KMS-11 (cell line): ENCODE measurements at regions not wholly inside any gene's neighbourhood (a gene's known extent, or its start where the extent isn't known, plus 50 kb on each side); places are given as distances from the start of the nearest gene placed in this dataset.

Source experiments
- H2AFZ ChIP-seq: fragments of 200-600 bp; sonication (generic); 2 replicates; pipeline ENCODE4 v1.6.1; 2016; ENCODE audit warnings: antibody characterized with exemption, mixed run types, low read depth
- H3K27ac ChIP-seq: fragments of 200-600 bp; sonication (generic); 2 replicates; pipeline ENCODE4 v1.6.1; 2016; ENCODE audit warnings: mild to moderate bottlenecking, mixed run types
- H3K27me3 ChIP-seq: fragments of 200-600 bp; sonication (generic); 2 replicates; pipeline ENCODE4 v1.6.1; 2017; ENCODE audit warnings: mild to moderate bottlenecking, low read depth, mixed run types, moderate library complexity; ENCODE audit not compliant: insufficient read depth
- H3K36me3 ChIP-seq: fragments of 200-600 bp; sonication (generic); 2 replicates; pipeline ENCODE4 v1.6.1; 2017; ENCODE audit warnings: mild to moderate bottlenecking, mixed run types; ENCODE audit not compliant: insufficient read depth
- H3K4me1 ChIP-seq: fragments of 200-600 bp; sonication (generic); 2 replicates; pipeline ENCODE4 v1.6.1; 2016; ENCODE audit warnings: mild to moderate bottlenecking, low read depth, mixed run types; ENCODE audit not compliant: poor library complexity, severe bottlenecking
- H3K4me2 ChIP-seq: fragments of 200-600 bp; sonication (generic); 2 replicates; pipeline ENCODE4 v1.7.0; 2016; ENCODE audit warnings: mild to moderate bottlenecking, mixed run types
- H3K4me3 ChIP-seq: fragments of 200-600 bp; sonication (generic); IDR thresholded peaks from 2 replicates; pipeline ENCODE4 v1.6.1; 2017; ENCODE audit warnings: low read depth, low read length, mixed read lengths; ENCODE audit not compliant: insufficient read depth
- H3K79me2 ChIP-seq: fragments of 200-600 bp; sonication (generic); 2 replicates; pipeline ENCODE4 v1.6.1; 2016; ENCODE audit warnings: low read depth, mixed run types; ENCODE audit not compliant: insufficient read depth
- H3K9ac ChIP-seq: fragments of 200-600 bp; sonication (generic); 2 replicates; pipeline ENCODE4 v1.6.1; 2016; ENCODE audit warnings: mild to moderate bottlenecking, mixed run types
- H4K20me1 ChIP-seq: fragments of 200-600 bp; sonication (generic); 2 replicates; pipeline ENCODE4 v1.6.1; 2016; ENCODE audit warnings: mild to moderate bottlenecking, mixed run types; ENCODE audit not compliant: insufficient read depth
- TF ChIP-seq, protein P1 (sequence below): fragments of 200-600 bp; sonication (generic); conservative IDR thresholded peaks from 2 replicates; pipeline ENCODE4 v1.6.1; 2017; ENCODE audit warnings: low read depth, mild to moderate bottlenecking, antibody characterized with exemption, low read length, moderate library complexity, mixed read lengths

DNA sequence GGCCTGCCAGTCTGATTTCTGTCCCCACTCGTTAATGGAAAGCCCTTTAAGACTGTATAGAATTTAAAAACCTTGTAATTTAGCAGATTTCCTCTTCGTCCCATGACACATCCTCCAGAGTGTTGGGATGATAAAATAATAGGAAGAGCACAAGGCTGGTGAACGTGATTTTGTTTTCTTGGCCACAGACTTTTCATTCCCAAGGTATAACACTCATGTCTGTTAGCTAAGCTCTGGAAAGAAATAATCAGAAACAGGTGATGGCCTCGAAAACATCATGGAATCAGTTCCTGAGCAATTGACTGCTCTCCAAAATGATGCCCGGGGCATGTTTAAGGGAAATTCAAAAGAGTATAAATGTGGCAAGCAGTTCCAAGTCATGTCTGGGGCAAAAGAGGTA, 337.8 kb upstream of the TCF4 start:
- no peaks in the 10 kb centered on the region for H3K36me3 ChIP-seq
- no peak overlapping the region for H3K27ac ChIP-seq

DNA sequence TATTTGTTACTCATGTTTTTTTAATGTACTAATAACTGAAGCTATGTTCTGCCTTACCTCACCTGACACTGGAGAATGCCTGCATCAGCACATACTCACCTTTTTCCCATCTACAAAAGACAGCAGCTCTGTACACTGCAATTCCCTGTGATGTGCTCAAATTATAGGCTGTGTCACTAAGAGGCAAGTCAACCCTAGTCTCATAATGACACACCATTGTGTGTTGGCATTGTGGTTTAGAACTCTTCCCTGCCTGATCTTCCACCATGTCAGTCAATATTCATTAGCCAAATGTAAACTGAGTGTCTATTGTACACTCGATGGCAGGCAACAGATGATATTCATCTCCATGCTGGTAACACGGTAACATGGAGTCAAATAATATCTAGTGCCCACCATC, 332.1 kb upstream of the TCF4 start:
- Histone ChIP-seq H3K27me3 (no peaks in the 10 kb centered on the region), H3K79me2 (no peaks in the 10 kb centered on the region), H3K4me3 (no peak overlapping the region), H3K4me2 (no peak overlapping the region), H3K4me1 (no peaks in the 10 kb centered on the region), H4K20me1 (no peaks in the 10 kb centered on the region), H3K36me3 (no peaks in the 10 kb centered on the region), H3K9ac (no peak overlapping the region), H3K27ac (no peak overlapping the region), H2AFZ (no peak overlapping the region)
- TF ChIP-seq, protein P1, sequence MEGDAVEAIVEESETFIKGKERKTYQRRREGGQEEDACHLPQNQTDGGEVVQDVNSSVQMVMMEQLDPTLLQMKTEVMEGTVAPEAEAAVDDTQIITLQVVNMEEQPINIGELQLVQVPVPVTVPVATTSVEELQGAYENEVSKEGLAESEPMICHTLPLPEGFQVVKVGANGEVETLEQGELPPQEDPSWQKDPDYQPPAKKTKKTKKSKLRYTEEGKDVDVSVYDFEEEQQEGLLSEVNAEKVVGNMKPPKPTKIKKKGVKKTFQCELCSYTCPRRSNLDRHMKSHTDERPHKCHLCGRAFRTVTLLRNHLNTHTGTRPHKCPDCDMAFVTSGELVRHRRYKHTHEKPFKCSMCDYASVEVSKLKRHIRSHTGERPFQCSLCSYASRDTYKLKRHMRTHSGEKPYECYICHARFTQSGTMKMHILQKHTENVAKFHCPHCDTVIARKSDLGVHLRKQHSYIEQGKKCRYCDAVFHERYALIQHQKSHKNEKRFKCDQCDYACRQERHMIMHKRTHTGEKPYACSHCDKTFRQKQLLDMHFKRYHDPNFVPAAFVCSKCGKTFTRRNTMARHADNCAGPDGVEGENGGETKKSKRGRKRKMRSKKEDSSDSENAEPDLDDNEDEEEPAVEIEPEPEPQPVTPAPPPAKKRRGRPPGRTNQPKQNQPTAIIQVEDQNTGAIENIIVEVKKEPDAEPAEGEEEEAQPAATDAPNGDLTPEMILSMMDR, result no peak

More for the DNA sequence above, 337.8 kb upstream of the TCF4 start:
- H3K9ac ChIP-seq, result no peak overlapping the region
- H3K79me2 ChIP-seq, result no peaks in the 10 kb centered on the region
- no peak overlapping the region for H3K4me3 ChIP-seq
- TF ChIP-seq, protein P1, result no peak
- no peak overlapping the region for H2AFZ ChIP-seq
- H4K20me1 ChIP-seq, result no peaks in the 10 kb centered on the region
- H3K4me2 ChIP-seq, result no peak overlapping the region
- no peaks in the 10 kb centered on the region for H3K27me3 ChIP-seq
- peaks cover under 1% of the 10 kb centered on the region for H3K4me1 ChIP-seq

DNA sequence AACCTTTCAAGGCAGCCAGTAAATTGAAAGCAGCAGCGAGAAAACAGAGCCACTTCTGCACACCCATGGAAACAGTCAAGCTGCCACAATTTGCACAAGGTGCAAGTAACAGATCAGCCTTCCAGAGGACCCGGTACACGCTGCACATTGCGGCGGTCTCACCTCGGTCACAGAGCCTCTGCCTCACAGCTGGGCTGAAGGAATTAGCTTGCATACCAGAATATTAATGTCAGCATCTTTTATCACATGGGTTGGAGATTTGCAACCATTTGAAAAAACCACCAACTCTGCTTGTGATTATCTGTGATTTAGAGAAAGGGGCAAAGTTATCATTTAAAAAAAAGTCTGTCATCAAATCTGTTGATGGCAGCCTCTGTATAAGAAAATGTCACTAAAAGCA, 330.5 kb upstream of the TCF4 start:
- no peak overlapping the region for H3K4me3 ChIP-seq
- H3K27ac ChIP-seq, result no peak overlapping the region
- no peaks in the 10 kb centered on the region for H3K36me3 ChIP-seq
- no peak overlapping the region for H2AFZ ChIP-seq
- no peaks in the 10 kb centered on the region for H4K20me1 ChIP-seq
- no peak overlapping the region for H3K9ac ChIP-seq
- no peaks in the 10 kb centered on the region for H3K79me2 ChIP-seq
- H3K27me3 ChIP-seq, result no peaks in the 10 kb centered on the region
- TF ChIP-seq, protein P1, result no peak
- no peak overlapping the region for H3K4me2 ChIP-seq
- H3K4me1 ChIP-seq, result no peaks in the 10 kb centered on the region

DNA sequence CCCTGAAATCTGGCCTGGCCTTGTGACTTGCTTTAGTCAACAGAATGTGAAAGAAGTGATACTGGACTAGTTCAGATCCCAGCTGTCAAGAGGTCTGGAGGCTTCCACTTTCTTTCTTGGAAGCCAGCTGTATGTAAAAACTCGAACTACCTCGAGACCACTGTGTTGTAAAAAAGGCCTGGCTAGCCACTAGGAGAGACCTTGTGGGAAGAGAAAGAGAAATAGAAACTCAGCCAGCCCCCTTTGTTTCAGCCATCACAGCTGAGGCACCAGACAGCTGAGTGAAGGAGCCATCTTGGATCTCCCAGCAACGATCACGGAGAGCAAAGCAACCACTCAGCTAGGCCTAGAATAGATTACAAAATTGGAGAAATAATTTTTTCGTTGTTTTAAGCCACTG, 324.9 kb upstream of the TCF4 start:
- no peak overlapping the region for H3K4me2 ChIP-seq
- H3K4me1 ChIP-seq, result no peaks in the 10 kb centered on the region
- H3K27ac ChIP-seq, result no peak overlapping the region
- H3K36me3 ChIP-seq, result no peaks in the 10 kb centered on the region
- TF ChIP-seq, protein P1, result no peak
- no peaks in the 10 kb centered on the region for H3K27me3 ChIP-seq
- H3K4me3 ChIP-seq, result no peak overlapping the region
- no peaks in the 10 kb centered on the region for H4K20me1 ChIP-seq
- H3K9ac ChIP-seq, result no peak overlapping the region
- no peaks in the 10 kb centered on the region for H3K79me2 ChIP-seq
- H2AFZ ChIP-seq, result no peak overlapping the region
